ENCODE measurements at regions not wholly inside any gene's neighbourhood (a gene's known extent, or its start where the extent isn't known, plus 50 kb on each side); places are given as distances from the start of the nearest gene placed in this dataset.

DNA sequence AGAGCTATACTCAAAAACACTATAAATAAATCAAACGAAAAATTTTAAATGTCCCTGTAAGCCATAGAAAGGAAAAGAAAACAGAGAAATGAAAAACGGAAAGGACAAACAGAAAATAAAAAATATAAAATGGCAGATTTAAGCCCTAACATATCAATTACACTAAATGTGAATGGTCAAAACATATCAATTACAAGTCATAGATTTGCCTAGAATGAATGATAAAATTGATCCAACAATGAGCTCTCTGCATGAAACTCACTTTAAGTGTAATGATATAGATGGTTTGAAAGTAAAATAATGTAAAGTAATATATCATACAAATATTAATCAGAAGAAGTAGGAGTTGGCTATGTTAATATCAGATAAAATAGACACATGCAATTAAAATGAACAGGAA lies 54.2 kb upstream of the TCF4 start:
- Histone ChIP-seq H3K27me3 (no peaks in the 10 kb centered on the region), H3K9me3 (peaks cover 0 to 6% (median 0%) of the 10 kb centered on the region in 4 donors), H3K4me1 (no peaks in the 10 kb centered on the region), H3K36me3 (no peaks in the 10 kb centered on the region), H3K4me3 (no peak overlapping the region), H3K27ac (no peak overlapping the region)
- TF ChIP-seq POLR2AphosphoS5 (IDR thresholded peaks at IDR 0.05) = no peak
- TF ChIP-seq EP300 (IDR thresholded peaks at IDR 0.05) = no peak
- TF ChIP-seq POLR2A (IDR thresholded peaks at IDR 0.05) = no peak
- TF ChIP-seq, protein P1, sequence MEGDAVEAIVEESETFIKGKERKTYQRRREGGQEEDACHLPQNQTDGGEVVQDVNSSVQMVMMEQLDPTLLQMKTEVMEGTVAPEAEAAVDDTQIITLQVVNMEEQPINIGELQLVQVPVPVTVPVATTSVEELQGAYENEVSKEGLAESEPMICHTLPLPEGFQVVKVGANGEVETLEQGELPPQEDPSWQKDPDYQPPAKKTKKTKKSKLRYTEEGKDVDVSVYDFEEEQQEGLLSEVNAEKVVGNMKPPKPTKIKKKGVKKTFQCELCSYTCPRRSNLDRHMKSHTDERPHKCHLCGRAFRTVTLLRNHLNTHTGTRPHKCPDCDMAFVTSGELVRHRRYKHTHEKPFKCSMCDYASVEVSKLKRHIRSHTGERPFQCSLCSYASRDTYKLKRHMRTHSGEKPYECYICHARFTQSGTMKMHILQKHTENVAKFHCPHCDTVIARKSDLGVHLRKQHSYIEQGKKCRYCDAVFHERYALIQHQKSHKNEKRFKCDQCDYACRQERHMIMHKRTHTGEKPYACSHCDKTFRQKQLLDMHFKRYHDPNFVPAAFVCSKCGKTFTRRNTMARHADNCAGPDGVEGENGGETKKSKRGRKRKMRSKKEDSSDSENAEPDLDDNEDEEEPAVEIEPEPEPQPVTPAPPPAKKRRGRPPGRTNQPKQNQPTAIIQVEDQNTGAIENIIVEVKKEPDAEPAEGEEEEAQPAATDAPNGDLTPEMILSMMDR (IDR thresholded peaks at IDR 0.05) = no peak
- DNase-seq = no peak
- WGBS, 2 donors = 43% methylated on average over 2 of the region's 2 CpGs
- ATAC-seq (ENCODE audit: low FRiP score in 2 of 2) = no peak

DNA sequence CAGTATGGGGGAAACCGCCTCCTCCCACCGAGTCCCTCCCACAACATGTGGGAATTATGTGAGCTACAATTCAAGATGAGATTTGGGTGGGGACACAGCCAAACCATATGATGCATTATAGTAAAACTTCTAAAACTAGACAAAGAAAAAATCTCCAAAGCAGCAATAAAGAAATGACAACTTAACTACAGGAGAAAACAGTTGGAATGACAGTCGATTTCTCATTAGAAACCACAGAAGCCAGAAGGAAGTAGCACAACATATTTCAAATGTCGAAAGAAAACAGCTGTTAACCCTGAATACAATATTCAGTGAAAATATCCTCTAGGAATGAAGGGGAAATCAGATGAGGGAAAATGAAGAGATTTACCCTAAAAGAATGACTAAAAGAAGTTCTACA lies 53.5 kb upstream of the TCF4 start:
- Histone ChIP-seq H3K36me3 (no peaks in the 10 kb centered on the region), H3K4me1 (no peaks in the 10 kb centered on the region), H3K9me3 (peaks cover 0 to 6% (median 0%) of the 10 kb centered on the region in 4 donors), H3K27me3 (no peaks in the 10 kb centered on the region), H3K27ac (no peak overlapping the region), H3K4me3 (no peak overlapping the region)
- DNase-seq (no peak), ATAC-seq (ENCODE audit: low FRiP score in 2 of 2) (no peak)
- TF ChIP-seq POLR2A (IDR thresholded peaks at IDR 0.05) = no peak
- TF ChIP-seq EP300 (IDR thresholded peaks at IDR 0.05) = no peak
- TF ChIP-seq, protein P1 (IDR thresholded peaks at IDR 0.05) = no peak
- no peak for TF ChIP-seq POLR2AphosphoS5 (IDR thresholded peaks at IDR 0.05)
- WGBS, 2 donors = 73 to 84% methylated on average over 4 of the region's 4 CpGs

Small RNAs in the stretch of these regions (small RNA-seq; reads per million reads assigned to genes)
- gene RF00045 = 0 reads per million in 4 donors
